Testis (tissue), 2 donors: ENCODE measurements at regions not wholly inside any gene's neighbourhood (a gene's known extent, or its start where the extent isn't known, plus 50 kb on each side); places are given as distances from the start of the nearest gene placed in this dataset.
"Not testable (repeated sequence)": the region's sequence is repeated elsewhere in the genome, so short reads cannot be mapped to it uniquely, and the experiment has no call there.

Experiments used
- POLR2A ChIP-seq: fragments of 450-650 bp; IDR thresholded peaks from one replicate; pipeline ENCODE4 v1.6.1; 2017; ENCODE audit warnings: antibody characterized with exemption, mild to moderate bottlenecking, moderate library complexity
- TF ChIP-seq, protein P1 (sequence below), 3 experiments: fragments of 450-650 bp in 2 of 3; fragments of 200-600 bp in 1 of 3; sonication (generic) in 1 of 3; IDR thresholded peaks; one replicate each; pipeline ENCODE4 v1.5.1; 2016 to 2019; ENCODE audit warnings: antibody characterized with exemption in 3 of 3, mild to moderate bottlenecking in 2 of 3, moderate library complexity in 1 of 3

DNA sequence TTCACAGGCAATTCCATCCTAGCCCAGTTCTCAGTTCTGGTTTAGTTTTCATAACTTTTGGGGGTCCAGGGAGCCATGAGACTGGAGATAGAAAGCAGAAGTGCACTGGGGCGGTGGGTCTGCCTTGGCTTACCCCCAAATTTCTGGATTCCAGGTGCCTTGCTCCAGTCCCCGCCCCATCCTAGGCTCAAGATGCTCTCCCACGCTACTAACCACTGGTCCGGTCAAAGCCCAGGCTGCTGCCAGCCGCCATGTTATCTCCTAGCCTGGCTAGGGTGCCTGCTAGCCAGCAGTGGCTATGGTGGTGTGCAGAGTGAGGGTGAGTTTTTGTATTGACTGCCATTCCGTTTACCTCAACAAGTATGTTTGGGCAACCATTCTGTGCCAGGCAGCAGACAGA, 107.6 kb upstream of the FOXD4L5 start:
- TF ChIP-seq, protein P1, sequence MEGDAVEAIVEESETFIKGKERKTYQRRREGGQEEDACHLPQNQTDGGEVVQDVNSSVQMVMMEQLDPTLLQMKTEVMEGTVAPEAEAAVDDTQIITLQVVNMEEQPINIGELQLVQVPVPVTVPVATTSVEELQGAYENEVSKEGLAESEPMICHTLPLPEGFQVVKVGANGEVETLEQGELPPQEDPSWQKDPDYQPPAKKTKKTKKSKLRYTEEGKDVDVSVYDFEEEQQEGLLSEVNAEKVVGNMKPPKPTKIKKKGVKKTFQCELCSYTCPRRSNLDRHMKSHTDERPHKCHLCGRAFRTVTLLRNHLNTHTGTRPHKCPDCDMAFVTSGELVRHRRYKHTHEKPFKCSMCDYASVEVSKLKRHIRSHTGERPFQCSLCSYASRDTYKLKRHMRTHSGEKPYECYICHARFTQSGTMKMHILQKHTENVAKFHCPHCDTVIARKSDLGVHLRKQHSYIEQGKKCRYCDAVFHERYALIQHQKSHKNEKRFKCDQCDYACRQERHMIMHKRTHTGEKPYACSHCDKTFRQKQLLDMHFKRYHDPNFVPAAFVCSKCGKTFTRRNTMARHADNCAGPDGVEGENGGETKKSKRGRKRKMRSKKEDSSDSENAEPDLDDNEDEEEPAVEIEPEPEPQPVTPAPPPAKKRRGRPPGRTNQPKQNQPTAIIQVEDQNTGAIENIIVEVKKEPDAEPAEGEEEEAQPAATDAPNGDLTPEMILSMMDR (IDR thresholded peaks at IDR 0.05), result not testable (repeated sequence)
- TF ChIP-seq POLR2A, result not testable (repeated sequence)
